ENCODE measurements at regions not wholly inside any gene's neighbourhood (a gene's known extent, or its start where the extent isn't known, plus 50 kb on each side); places are given as distances from the start of the nearest gene placed in this dataset.

GRCh38 chr14:82328442-82328841 lies 794.8 kb upstream of the SEL1L start:
- no peak for TF ChIP-seq CTCF (IDR thresholded peaks at IDR 0.05; ENCODE audit: borderline replicate concordance, control extremely low read depth, extremely low read depth, insufficient read depth, missing control alignments)
- DNase-seq (ENCODE audit: low spot score), result no peak
- in situ Hi-C loops (cut with MboI; ENCODE audit: low sequenced_read_pairs, unreplicated experiment), result no loop called here

GRCh38 chr14:82341261-82341810 lies 807.7 kb upstream of the SEL1L start:
- no peak for DNase-seq (ENCODE audit: low spot score)
- TF ChIP-seq CTCF (IDR thresholded peaks at IDR 0.05; ENCODE audit: borderline replicate concordance, control extremely low read depth, extremely low read depth, insufficient read depth, missing control alignments), result no peak
- in situ Hi-C loops (cut with MboI; ENCODE audit: low sequenced_read_pairs, unreplicated experiment), result no loop called here

GRCh38 chr14:82342596-82342995 lies 808.9 kb upstream of the SEL1L start:
- in situ Hi-C loops (cut with MboI; ENCODE audit: low sequenced_read_pairs, unreplicated experiment), result no loop called here
- TF ChIP-seq CTCF (IDR thresholded peaks at IDR 0.05; ENCODE audit: borderline replicate concordance, control extremely low read depth, extremely low read depth, insufficient read depth, missing control alignments), result no peak
- no peak for DNase-seq (ENCODE audit: low spot score)

- in situ Hi-C loops (cut with MboI; ENCODE audit: low sequenced_read_pairs, unreplicated experiment), result no loop called here
- no peak for DNase-seq (ENCODE audit: low spot score)
- no peak for TF ChIP-seq CTCF (IDR thresholded peaks at IDR 0.05; ENCODE audit: borderline replicate concordance, control extremely low read depth, extremely low read depth, insufficient read depth, missing control alignments)
Measured at GRCh38 chr14:82345184-82345583, 811.5 kb upstream of the SEL1L start.

- in situ Hi-C loops (cut with MboI; ENCODE audit: low sequenced_read_pairs, unreplicated experiment), result no loop called here
- no peak for TF ChIP-seq CTCF (IDR thresholded peaks at IDR 0.05; ENCODE audit: borderline replicate concordance, control extremely low read depth, extremely low read depth, insufficient read depth, missing control alignments)
- no peak for DNase-seq (ENCODE audit: low spot score)
Measured at GRCh38 chr14:82354126-82354525, 820.5 kb upstream of the SEL1L start.

GRCh38 chr14:82359201-82359600 lies 825.5 kb upstream of the SEL1L start:
- no peak for TF ChIP-seq CTCF (IDR thresholded peaks at IDR 0.05; ENCODE audit: borderline replicate concordance, control extremely low read depth, extremely low read depth, insufficient read depth, missing control alignments)
- in situ Hi-C loops (cut with MboI; ENCODE audit: low sequenced_read_pairs, unreplicated experiment), result no loop called here
- no peak for DNase-seq (ENCODE audit: low spot score)

GRCh38 chr14:82362452-82362851 lies 828.8 kb upstream of the SEL1L start:
- in situ Hi-C loops (cut with MboI; ENCODE audit: low sequenced_read_pairs, unreplicated experiment), result no loop called here
- DNase-seq (ENCODE audit: low spot score), result no peak
- TF ChIP-seq CTCF (IDR thresholded peaks at IDR 0.05; ENCODE audit: borderline replicate concordance, control extremely low read depth, extremely low read depth, insufficient read depth, missing control alignments), result no peak

All from GM13976 (cell line).